OCI-LY1 (cell line): ENCODE measurements at regions not wholly inside any gene's neighbourhood (a gene's known extent, or its start where the extent isn't known, plus 50 kb on each side); places are given as distances from the start of the nearest gene placed in this dataset.

Source experiments
- EZH2 ChIP-seq: fragments of 200-600 bp; sonication (generic), shearing (Covaris generic); IDR thresholded peaks from 2 replicates; pipeline ENCODE4 v1.8.0; 2017; ENCODE audit warnings: borderline replicate concordance, mixed run types, mild to moderate bottlenecking, antibody characterized with exemption, low read length, moderate library complexity, mixed read lengths
- TF ChIP-seq, protein P1 (sequence below): fragments of 200-600 bp; sonication (generic), shearing (Covaris generic); IDR thresholded peaks from 2 replicates; pipeline ENCODE4 v1.5.1; 2017; ENCODE audit warnings: mild to moderate bottlenecking, antibody characterized with exemption, low read length, moderate library complexity, mixed read lengths

DNA sequence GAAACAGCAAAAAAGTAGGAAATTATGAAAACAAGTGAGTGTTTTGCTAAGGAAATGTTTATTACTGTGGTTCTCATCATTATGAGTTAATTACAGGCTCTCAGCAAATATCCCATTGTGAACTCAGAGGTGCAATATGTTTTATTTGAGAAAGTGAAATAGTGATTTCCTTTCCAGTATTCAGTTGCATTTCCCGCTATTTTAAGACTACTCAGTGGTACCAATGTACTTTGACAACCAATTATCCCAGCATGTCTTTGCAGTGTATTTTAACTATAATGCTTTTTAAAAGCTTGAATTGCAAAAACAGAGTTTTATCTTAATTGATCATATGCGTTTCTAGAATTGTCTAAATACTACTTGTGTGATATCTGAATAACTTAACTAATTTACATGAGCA is 383.8 kb upstream of the TENM3 start:
- TF ChIP-seq, protein P1, sequence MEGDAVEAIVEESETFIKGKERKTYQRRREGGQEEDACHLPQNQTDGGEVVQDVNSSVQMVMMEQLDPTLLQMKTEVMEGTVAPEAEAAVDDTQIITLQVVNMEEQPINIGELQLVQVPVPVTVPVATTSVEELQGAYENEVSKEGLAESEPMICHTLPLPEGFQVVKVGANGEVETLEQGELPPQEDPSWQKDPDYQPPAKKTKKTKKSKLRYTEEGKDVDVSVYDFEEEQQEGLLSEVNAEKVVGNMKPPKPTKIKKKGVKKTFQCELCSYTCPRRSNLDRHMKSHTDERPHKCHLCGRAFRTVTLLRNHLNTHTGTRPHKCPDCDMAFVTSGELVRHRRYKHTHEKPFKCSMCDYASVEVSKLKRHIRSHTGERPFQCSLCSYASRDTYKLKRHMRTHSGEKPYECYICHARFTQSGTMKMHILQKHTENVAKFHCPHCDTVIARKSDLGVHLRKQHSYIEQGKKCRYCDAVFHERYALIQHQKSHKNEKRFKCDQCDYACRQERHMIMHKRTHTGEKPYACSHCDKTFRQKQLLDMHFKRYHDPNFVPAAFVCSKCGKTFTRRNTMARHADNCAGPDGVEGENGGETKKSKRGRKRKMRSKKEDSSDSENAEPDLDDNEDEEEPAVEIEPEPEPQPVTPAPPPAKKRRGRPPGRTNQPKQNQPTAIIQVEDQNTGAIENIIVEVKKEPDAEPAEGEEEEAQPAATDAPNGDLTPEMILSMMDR: no peak
- no peak for TF ChIP-seq EZH2
